Gastroesophageal sphincter (tissue), 3 donors: ENCODE measurements at regions not wholly inside any gene's neighbourhood (a gene's known extent, or its start where the extent isn't known, plus 50 kb on each side); places are given as distances from the start of the nearest gene placed in this dataset.
"Not testable (repeated sequence)": the region's sequence is repeated elsewhere in the genome, so short reads cannot be mapped to it uniquely, and the experiment has no call there.

ENCODE experiments used
- CTCF ChIP-seq, 4 experiments: fragments of 200-600 bp in 2 of 4; fragments of 450-650 bp in 2 of 4; sonication (generic) in 1 of 4; IDR thresholded peaks; one replicate each; pipeline ENCODE4 v1.5.1; 2017 to 2019; ENCODE audit warnings: antibody characterized with exemption in 4 of 4, mild to moderate bottlenecking in 2 of 4, moderate library complexity in 2 of 4
- EP300 ChIP-seq: sonication (generic); formaldehyde crosslinking; IDR thresholded peaks from one replicate; pipeline ENCODE4 v1.6.1; 2017; ENCODE audit warnings: antibody characterized with exemption, mild to moderate bottlenecking
- POLR2A ChIP-seq, 2 donors: fragments of 450-650 bp; IDR thresholded peaks; one replicate each; pipeline ENCODE4 v1.6.1; 2017; ENCODE audit warnings: antibody characterized with exemption in 2 of 2, mild to moderate bottlenecking in 2 of 2, moderate library complexity in 1 of 2
- POLR2AphosphoS5 ChIP-seq: sonication (generic); formaldehyde crosslinking; IDR thresholded peaks from one replicate; pipeline ENCODE4 v1.6.1; 2017; ENCODE audit warnings: antibody characterized with exemption

- not testable (repeated sequence) for TF ChIP-seq POLR2A (IDR thresholded peaks at IDR 0.05); CTCF (IDR thresholded peaks at IDR 0.05); POLR2AphosphoS5; EP300
Observed at GRCh38 chr1:171413557-171413956, 71.8 kb upstream of the PRRC2C start.
